Panc1 (cell line): ENCODE measurements at regions not wholly inside any gene's neighbourhood (a gene's known extent, or its start where the extent isn't known, plus 50 kb on each side); places are given as distances from the start of the nearest gene placed in this dataset.
A peak's percentile ranks its signal among the peaks of the same experiment; 100 is the strongest.
"Not testable (repeated sequence)": the region's sequence is repeated elsewhere in the genome, so short reads cannot be mapped to it uniquely, and the experiment has no call there.

Source experiments
- ATAC-seq: fragments of 200-7000 bp; cut with Tn5 transposase; 2 replicates; pipeline ENCODE4 v1.9.1; 2020; ENCODE audit warnings: mild to moderate bottlenecking, moderate library complexity
- BruUV-seq: library from RNA; stranded (reverse); fragments of 400-500 nt; replicated peaks from 2 replicates; lab custom pipeline; 2021; lab: Mats Ljungman, UMichigan
- CTCF ChIA-PET: fragments of 300-600 bp; sonication (Branson Sonifier 250); formaldehyde crosslinking; loops from one replicate; lab custom pipeline; 2022; ENCODE audit warnings: antibody characterized with exemption; lab: Charles Lee
- POLR2A ChIA-PET: fragments of 300-600 bp; sonication (Branson Sonifier 250); formaldehyde crosslinking; loops from one replicate; lab custom pipeline; 2022; ENCODE audit warnings: antibody characterized with exemption; lab: Charles Lee
- DNase-seq: peaks from one replicate; pipeline ENCODE4 v3.0.0-alpha.2; 2010; ENCODE audit warnings: low read depth, low spot score
- H3K27ac ChIP-seq: 2 replicates; pipeline ENCODE4 v1.5.1; 2011; ENCODE audit warnings: mild to moderate bottlenecking, low read length, inconsistent platforms
- H3K27me3 ChIP-seq: fragments of 200-500 bp; sonication (Bioruptor generic); 2 replicates; pipeline ENCODE4 v1.6.0; 2014; ENCODE audit warnings: low read length, inconsistent platforms; ENCODE audit not compliant: control insufficient read depth, insufficient read depth
- H3K36me3 ChIP-seq: fragments of 200-500 bp; sonication (Bioruptor generic); 2 replicates; pipeline ENCODE4 v1.5.1; 2014; ENCODE audit warnings: inconsistent platforms, mild to moderate bottlenecking, low read length, moderate library complexity; ENCODE audit not compliant: control insufficient read depth, insufficient read depth
- H3K4me1 ChIP-seq: 2 replicates; pipeline ENCODE4 v1.5.1; 2011; ENCODE audit warnings: inconsistent platforms, mild to moderate bottlenecking, low read length, moderate library complexity; ENCODE audit not compliant: control insufficient read depth, insufficient read depth
- H3K4me3 ChIP-seq, 2 experiments: 2 replicates each; pipeline ENCODE4 v1.5.1; 2011 to 2012; ENCODE audit warnings: low read depth in 2 of 2, low read length in 2 of 2, mild to moderate bottlenecking in 2 of 2, inconsistent platforms in 1 of 2, moderate library complexity in 1 of 2
- H3K9me3 ChIP-seq: fragments of 200-500 bp; sonication (Bioruptor generic); 2 replicates; pipeline ENCODE4 v1.5.1; 2014; ENCODE audit warnings: low read depth, mild to moderate bottlenecking, inconsistent platforms, low read length, moderate library complexity; ENCODE audit not compliant: control insufficient read depth, insufficient read depth
- in situ Hi-C: cut with HindIII; loops from 2 replicates; pipeline ENCODE4 v1.10.0; 2016; ENCODE audit warnings: low sequenced_read_pairs, low pct_unique_long_range_greater_than_20kb
- intact Hi-C: fragments of 100-400 bp; cut with micrococcal nuclease; formaldehyde crosslinking; loops from one replicate; pipeline ENCODE4 v1.10.0; 2022; ENCODE audit not compliant: unreplicated experiment

GRCh38 chrX:222800-223513 is 58.2 kb upstream of the PLCXD1 start:
- H3K9me3 ChIP-seq, BruUV-seq, ATAC-seq, in situ Hi-C loops, intact Hi-C loops, H3K36me3 ChIP-seq, POLR2A ChIA-PET, H3K4me1 ChIP-seq, H3K27ac ChIP-seq, H3K4me3 ChIP-seq, DNase-seq, CTCF ChIA-PET, H3K27me3 ChIP-seq: not testable (repeated sequence)

- H3K27me3 ChIP-seq, H3K4me1 ChIP-seq, DNase-seq, in situ Hi-C loops, CTCF ChIA-PET, H3K27ac ChIP-seq, H3K4me3 ChIP-seq, ATAC-seq, H3K36me3 ChIP-seq, intact Hi-C loops, H3K9me3 ChIP-seq, POLR2A ChIA-PET, BruUV-seq: not testable (repeated sequence)
These were observed 57.7 kb upstream of the PLCXD1 start for GRCh38 chrX:223514-223854.

- DNase-seq, in situ Hi-C loops, H3K27me3 ChIP-seq, POLR2A ChIA-PET, H3K9me3 ChIP-seq, CTCF ChIA-PET, H3K36me3 ChIP-seq, H3K27ac ChIP-seq, BruUV-seq, intact Hi-C loops, H3K4me3 ChIP-seq, H3K4me1 ChIP-seq: not testable (repeated sequence)
- peak; percentile 75 for ATAC-seq
These were observed 54.6 kb upstream of the PLCXD1 start for GRCh38 chrX:226474-227164.

- in situ Hi-C loops, H3K4me1 ChIP-seq, ATAC-seq, CTCF ChIA-PET, H3K9me3 ChIP-seq, H3K27me3 ChIP-seq, H3K36me3 ChIP-seq, intact Hi-C loops, H3K27ac ChIP-seq, BruUV-seq, DNase-seq, POLR2A ChIA-PET, H3K4me3 ChIP-seq: not testable (repeated sequence)
These were observed 53.8 kb upstream of the PLCXD1 start for GRCh38 chrX:227396-227795.
